Body of pancreas (tissue), 4 donors: ENCODE measurements at regions not wholly inside any gene's neighbourhood (a gene's known extent, or its start where the extent isn't known, plus 50 kb on each side); places are given as distances from the start of the nearest gene placed in this dataset.

Experiments
- POLR2A ChIP-seq, 3 donors: fragments of 450-650 bp; IDR thresholded peaks; one replicate each; pipeline ENCODE4 v1.6.1; 2016; ENCODE audit warnings: antibody characterized with exemption in 3 of 3, mild to moderate bottlenecking in 2 of 3
- TF ChIP-seq, protein P1 (sequence below), 7 experiments: fragments of 450-650 bp in 4 of 7; fragments of 200-600 bp in 3 of 7; sonication (generic) in 3 of 7; IDR thresholded peaks; one replicate each; pipeline ENCODE4 v1.5.1; 2016 to 2019; ENCODE audit warnings: antibody characterized with exemption in 7 of 7

DNA sequence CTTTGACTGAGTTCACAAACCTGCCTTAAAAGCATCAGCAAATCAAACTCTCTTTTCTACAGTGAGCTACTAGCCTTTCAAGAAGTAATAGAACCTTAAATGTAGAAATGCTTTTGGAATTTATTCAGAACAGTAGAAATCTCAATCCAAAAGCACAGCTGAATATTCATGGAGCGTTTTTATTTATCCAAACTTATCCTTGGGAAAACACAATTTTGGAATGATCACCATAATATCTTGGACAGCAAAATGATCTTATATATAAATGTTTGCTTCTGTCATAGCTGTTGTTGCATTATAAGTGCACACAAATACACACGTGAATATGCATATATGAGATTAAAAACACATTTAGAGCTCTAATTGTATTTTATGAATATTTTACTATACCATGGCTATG lies 747.3 kb upstream of the PIK3C3 start:
- TF ChIP-seq, protein P1, sequence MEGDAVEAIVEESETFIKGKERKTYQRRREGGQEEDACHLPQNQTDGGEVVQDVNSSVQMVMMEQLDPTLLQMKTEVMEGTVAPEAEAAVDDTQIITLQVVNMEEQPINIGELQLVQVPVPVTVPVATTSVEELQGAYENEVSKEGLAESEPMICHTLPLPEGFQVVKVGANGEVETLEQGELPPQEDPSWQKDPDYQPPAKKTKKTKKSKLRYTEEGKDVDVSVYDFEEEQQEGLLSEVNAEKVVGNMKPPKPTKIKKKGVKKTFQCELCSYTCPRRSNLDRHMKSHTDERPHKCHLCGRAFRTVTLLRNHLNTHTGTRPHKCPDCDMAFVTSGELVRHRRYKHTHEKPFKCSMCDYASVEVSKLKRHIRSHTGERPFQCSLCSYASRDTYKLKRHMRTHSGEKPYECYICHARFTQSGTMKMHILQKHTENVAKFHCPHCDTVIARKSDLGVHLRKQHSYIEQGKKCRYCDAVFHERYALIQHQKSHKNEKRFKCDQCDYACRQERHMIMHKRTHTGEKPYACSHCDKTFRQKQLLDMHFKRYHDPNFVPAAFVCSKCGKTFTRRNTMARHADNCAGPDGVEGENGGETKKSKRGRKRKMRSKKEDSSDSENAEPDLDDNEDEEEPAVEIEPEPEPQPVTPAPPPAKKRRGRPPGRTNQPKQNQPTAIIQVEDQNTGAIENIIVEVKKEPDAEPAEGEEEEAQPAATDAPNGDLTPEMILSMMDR (IDR thresholded peaks at IDR 0.05): no peak
- TF ChIP-seq POLR2A (IDR thresholded peaks at IDR 0.05): no peak
